ENCODE measurements at regions not wholly inside any gene's neighbourhood (a gene's known extent, or its start where the extent isn't known, plus 50 kb on each side); places are given as distances from the start of the nearest gene placed in this dataset.

- TF ChIP-seq EZH2 (IDR thresholded peaks at IDR 0.05) (no peak), POLR2AphosphoS5 (IDR thresholded peaks at IDR 0.05; ENCODE audit: borderline replicate concordance, low read depth, low read length) (no peak)
Observed at GRCh38 chr1:9452516-9453140, 86.6 kb upstream of the SLC25A33 start.
